Heart right ventricle (tissue), 16 donors: ENCODE measurements at regions not wholly inside any gene's neighbourhood (a gene's known extent, or its start where the extent isn't known, plus 50 kb on each side); places are given as distances from the start of the nearest gene placed in this dataset.

Experiments used
- ATAC-seq, 8 donors: fragments of 200-7000 bp; cut with Tn5 transposase; one replicate each; pipeline ENCODE4 v1.9.1; 2020; ENCODE audit warnings: mild to moderate bottlenecking in 8 of 8, moderate library complexity in 8 of 8, moderate number of reproducible peaks in 1 of 8
- DNase-seq, 2 donors: peaks; one replicate each; pipeline ENCODE4 v3.0.0-alpha.2; 2020
- H3K27ac ChIP-seq, 10 donors: fragments of 200-600 bp; sonication (generic) in 2 of 10; one replicate each; pipeline versions ENCODE4 v1.5.0 to v1.8.0; 2020 to 2022; ENCODE audit warnings: mild to moderate bottlenecking in 3 of 10
- H3K27me3 ChIP-seq, 7 donors: fragments of 200-600 bp; one replicate each; pipeline ENCODE4 v1.8.0; 2021 to 2022; ENCODE audit warnings: mild to moderate bottlenecking in 2 of 7
- H3K36me3 ChIP-seq, 9 donors: fragments of 200-600 bp; sonication (generic) in 1 of 9; one replicate each; pipeline versions ENCODE4 v1.5.0 to v1.8.0; 2020 to 2022; ENCODE audit warnings: mild to moderate bottlenecking in 2 of 9
- H3K4me1 ChIP-seq, 9 donors: fragments of 200-600 bp; sonication (generic) in 1 of 9; one replicate each; pipeline versions ENCODE4 v1.5.0 to v1.8.0; 2020 to 2022; ENCODE audit warnings: mild to moderate bottlenecking in 4 of 9
- H3K4me3 ChIP-seq, 10 donors: fragments of 200-600 bp; sonication (generic) in 2 of 10; one replicate each; pipeline versions ENCODE4 v1.5.0 to v1.8.0; 2020 to 2022; ENCODE audit warnings: mild to moderate bottlenecking in 7 of 10, moderate library complexity in 2 of 10
- H3K9me3 ChIP-seq, 11 donors: fragments of 200-600 bp in 10 of 11; sonication (generic) in 2 of 11; one replicate each; pipeline versions ENCODE4 v1.5.0 to v1.8.0; 2013 to 2022; ENCODE audit warnings: mild to moderate bottlenecking in 2 of 11, control low read depth in 1 of 11, moderate library complexity in 1 of 11
- WGBS, 2 donors: extraction: QIAGEN DNeasy Blood & Tissue Kit; methylation state at CpG; one replicate each; pipeline ENCODE4 v1.1.7; 2013; ENCODE audit warnings: inconsistent platforms in 1 of 2; 5-methylcytosine and 5-hydroxymethylcytosine counted together
- intact Hi-C, 10 donors: fragments of 100-400 bp; cut with DNase I; formaldehyde crosslinking; loops; one replicate each; pipeline versions ENCODE4 v1.11.1 to v1.14.2; 2022
- TF ChIP-seq, protein P1 (sequence below), 9 donors: fragments of 200-600 bp; sonication (generic) in 2 of 9; IDR thresholded peaks; one replicate each; pipeline versions ENCODE4 v1.5.0 to v1.8.0; 2021 to 2022; ENCODE audit warnings: antibody characterized with exemption in 9 of 9, mild to moderate bottlenecking in 5 of 9, moderate library complexity in 1 of 9
- donor health status: Arrhythmogenic right ventricular cardiomyopathy.
- donor health status: ischemic (EF 13 %, LVEDD 7.1; RV severe dilation, severe dysfunction).
- donor health status: healthy with polysubstance abuse.
- donor health status: DM: no; HTN: yes; CAD: no.
- donor health status: DM: no; HTN: no; CAD: no.
- donor health status: ischemic (EF 25% LVEDD 6.9; RV normal size, moderate dysfunction).
- donor health status: ischemic (EF 25% LVEDD 5.7; RV mildly dilated, moderate dysfunction).
- donor health status: healthy.
- donor health status: DM: yes; HTN: yes; CAD: no.
- donor health status: Ischemic cardiomyopathy.
- donor health status: ischemic (EF 35%, LVEDD 5.7; RV mildly dilated, moderate dysfunction).
- donor health status: nonischemic (EF 11% LVEDD 7.7; RV severe dilation, severe dysfunction).
- donor health status: DM: yes; HTN: yes; CAD: no.
- donor health status: PGD.
- donor health status: ischemic (EF 29% LVEDD 5.4; RV normal size, mild dysfunction).
- donor health status: nonischemic (EF 23%, LVEDD 6.1; RV moderate dilation, normal function).

DNA sequence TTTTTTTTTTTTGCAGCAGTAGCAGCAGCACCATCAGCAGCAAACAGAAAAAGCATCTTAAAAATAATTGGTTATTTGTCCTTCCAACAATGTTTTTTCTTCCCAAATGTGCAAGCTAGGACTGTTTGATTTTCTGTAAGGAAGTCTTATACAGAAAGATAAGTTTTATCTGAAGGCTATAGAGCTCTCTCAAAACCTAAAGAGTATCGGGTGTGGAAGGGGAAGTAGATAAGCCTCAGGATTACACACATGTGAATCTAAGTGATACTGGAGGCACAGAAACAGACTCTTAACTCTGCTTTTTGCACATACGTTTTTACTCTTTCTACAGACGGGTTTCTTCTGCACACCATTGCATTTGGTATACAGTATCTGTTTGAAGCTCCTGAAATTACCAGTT is 184.4 kb upstream of the FTMT start:
- Histone ChIP-seq H3K27ac (no peak overlapping the region), H3K27me3 (no peaks in the 10 kb centered on the region), H3K4me3 (no peak overlapping the region), H3K36me3 (no peaks in the 10 kb centered on the region), H3K9me3 (peaks cover 0 to 26% (median 3%) of the 10 kb centered on the region in 11 donors), H3K4me1 (no peaks in the 10 kb centered on the region)
- ATAC-seq (no peak), DNase-seq (no peak)
- TF ChIP-seq, protein P1, sequence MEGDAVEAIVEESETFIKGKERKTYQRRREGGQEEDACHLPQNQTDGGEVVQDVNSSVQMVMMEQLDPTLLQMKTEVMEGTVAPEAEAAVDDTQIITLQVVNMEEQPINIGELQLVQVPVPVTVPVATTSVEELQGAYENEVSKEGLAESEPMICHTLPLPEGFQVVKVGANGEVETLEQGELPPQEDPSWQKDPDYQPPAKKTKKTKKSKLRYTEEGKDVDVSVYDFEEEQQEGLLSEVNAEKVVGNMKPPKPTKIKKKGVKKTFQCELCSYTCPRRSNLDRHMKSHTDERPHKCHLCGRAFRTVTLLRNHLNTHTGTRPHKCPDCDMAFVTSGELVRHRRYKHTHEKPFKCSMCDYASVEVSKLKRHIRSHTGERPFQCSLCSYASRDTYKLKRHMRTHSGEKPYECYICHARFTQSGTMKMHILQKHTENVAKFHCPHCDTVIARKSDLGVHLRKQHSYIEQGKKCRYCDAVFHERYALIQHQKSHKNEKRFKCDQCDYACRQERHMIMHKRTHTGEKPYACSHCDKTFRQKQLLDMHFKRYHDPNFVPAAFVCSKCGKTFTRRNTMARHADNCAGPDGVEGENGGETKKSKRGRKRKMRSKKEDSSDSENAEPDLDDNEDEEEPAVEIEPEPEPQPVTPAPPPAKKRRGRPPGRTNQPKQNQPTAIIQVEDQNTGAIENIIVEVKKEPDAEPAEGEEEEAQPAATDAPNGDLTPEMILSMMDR (IDR thresholded peaks at IDR 0.05) = no peak
- intact Hi-C loops = no loop called here
- WGBS, 2 donors = 18 to 19% methylated on average over 3 of the region's 3 CpGs

DNA sequence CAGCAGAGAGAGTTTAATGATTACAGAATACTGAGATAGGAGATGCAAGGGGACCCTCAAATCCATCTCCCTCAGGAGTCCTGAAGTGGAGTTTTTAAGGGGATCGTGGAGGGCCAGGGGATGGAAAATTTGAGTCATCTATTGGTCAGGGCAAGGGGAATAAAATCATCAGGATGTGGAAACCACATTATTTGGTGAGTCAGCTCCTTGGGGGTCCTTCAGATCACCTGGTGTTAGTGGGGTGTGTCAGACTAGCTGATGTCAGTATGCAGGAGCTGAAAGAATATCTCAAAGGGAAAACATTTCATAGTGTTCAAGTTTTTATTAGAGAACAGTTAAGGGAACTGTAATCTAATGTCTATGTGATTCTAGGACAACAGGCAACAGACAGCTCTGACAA is 183.0 kb upstream of the FTMT start:
- H3K4me1 ChIP-seq = no peaks in the 10 kb centered on the region
- ATAC-seq = no peak
- no peak overlapping the region for H3K27ac ChIP-seq
- intact Hi-C loops = no loop called here
- H3K36me3 ChIP-seq = no peaks in the 10 kb centered on the region
- H3K4me3 ChIP-seq = no peak overlapping the region
- no peaks in the 10 kb centered on the region for H3K27me3 ChIP-seq
- 46 to 51% methylated on average over 1 of the region's 1 CpG for WGBS, 2 donors
- H3K9me3 ChIP-seq = peaks cover 0 to 21% (median 3%) of the 10 kb centered on the region in 11 donors
- TF ChIP-seq, protein P1 (IDR thresholded peaks at IDR 0.05) = no peak
- no peak for DNase-seq

DNA sequence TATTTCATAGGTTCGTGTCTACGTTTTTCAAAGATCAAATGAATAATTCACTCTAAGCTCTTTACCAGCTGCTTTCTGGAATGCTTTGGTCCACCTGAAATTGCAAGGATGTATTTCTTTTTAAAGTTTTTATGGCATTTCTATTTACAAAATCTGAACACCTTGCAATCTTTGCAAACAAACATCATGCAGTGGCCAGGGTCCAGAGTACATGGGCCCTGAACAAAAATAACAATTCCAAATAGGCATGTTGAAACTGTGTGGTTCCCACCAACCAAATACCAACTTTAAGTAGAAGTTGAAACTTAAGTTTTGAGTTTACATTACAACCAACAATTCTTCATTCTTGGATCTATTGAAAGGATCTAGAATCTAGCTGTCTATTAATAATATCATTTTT is 180.1 kb upstream of the FTMT start:
- ATAC-seq (no peak), DNase-seq (no peak)
- Histone ChIP-seq H3K36me3 (no peaks in the 10 kb centered on the region), H3K9me3 (peaks cover 0 to 3% (median 0%) of the 10 kb centered on the region in 11 donors), H3K4me1 (no peaks in the 10 kb centered on the region), H3K27ac (no peak overlapping the region), H3K4me3 (no peak overlapping the region), H3K27me3 (no peaks in the 10 kb centered on the region)
- TF ChIP-seq, protein P1 (IDR thresholded peaks at IDR 0.05) = no peak
- 77 to 92% methylated on average over 2 of the region's 2 CpGs for WGBS, 2 donors
- intact Hi-C loops = no loop called here

DNA sequence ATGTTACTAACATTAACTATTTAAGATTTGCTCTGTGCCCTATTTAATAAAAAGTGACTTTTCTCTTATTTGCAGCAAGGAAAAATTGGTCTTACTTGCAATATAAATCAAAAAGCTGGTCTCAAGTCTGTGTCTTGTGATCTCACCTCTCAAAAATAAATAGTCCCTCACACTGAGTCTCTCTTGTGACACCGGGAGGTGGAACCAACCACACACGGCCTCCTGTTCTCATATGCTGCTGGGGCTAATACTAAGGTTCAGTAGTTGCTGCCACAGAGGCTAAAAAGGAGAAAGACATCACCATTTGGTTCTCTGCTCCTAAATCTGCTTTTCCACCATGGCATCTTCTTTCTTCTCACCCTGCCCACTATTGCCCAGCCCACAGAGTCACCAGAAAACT is 175.8 kb upstream of the FTMT start:
- Histone ChIP-seq H3K4me3 (no peak overlapping the region), H3K27me3 (no peaks in the 10 kb centered on the region), H3K4me1 (no peaks in the 10 kb centered on the region), H3K27ac (no peak overlapping the region), H3K9me3 (peaks cover 0 to 21% (median 0%) of the 10 kb centered on the region in 11 donors), H3K36me3 (no peaks in the 10 kb centered on the region)
- TF ChIP-seq, protein P1 (IDR thresholded peaks at IDR 0.05) = no peak
- DNase-seq (no peak), ATAC-seq (no peak)
- WGBS, 2 donors = 73 to 77% methylated on average over 2 of the region's 2 CpGs
- intact Hi-C loops = no loop called here
